H1 (cell line): ENCODE measurements at regions not wholly inside any gene's neighbourhood (a gene's known extent, or its start where the extent isn't known, plus 50 kb on each side); places are given as distances from the start of the nearest gene placed in this dataset.

Experiments used
- CTCF ChIA-PET: fragments of 300-600 bp; sonication (Branson Sonifier 250); formaldehyde crosslinking; loops from one replicate; lab custom pipeline; 2021; ENCODE audit not compliant: partially characterized antibody; lab: Charles Lee
- POLR2A ChIA-PET: fragments of 300-600 bp; sonication (Branson Sonifier 250); formaldehyde crosslinking; loops from one replicate; lab custom pipeline; 2021; ENCODE audit warnings: inconsistent platforms; ENCODE audit not compliant: partially characterized antibody; lab: Charles Lee
- DNase-seq, 2 experiments: peaks; one replicate each; pipeline versions ENCODE4 v3.0.0 to v3.0.0-alpha.2; 2010 to 2022; ENCODE audit warnings: low spot score in 2 of 2, low read depth in 1 of 2, mixed read lengths in 1 of 2
- FAIRE-seq: peaks from 2 replicates; lab custom pipeline; 2011; peaks lifted over from hg19 to GRCh38; lab: Jason Lieb, UNC
- H2AFZ ChIP-seq: 2 replicates; pipeline ENCODE4 v1.8.1; 2012; ENCODE audit warnings: low read length, inconsistent platforms
- H2AK5ac ChIP-seq: 2 replicates; pipeline ENCODE4 v1.6.1; 2013; ENCODE audit warnings: low read depth, low read length
- H2BK120ac ChIP-seq: replicated peaks from 2 replicates; pipeline ENCODE3; 2013; ENCODE audit warnings: low read depth, low read length, inconsistent platforms
- H2BK12ac ChIP-seq: 2 replicates; pipeline ENCODE4 v1.6.1; 2013; ENCODE audit warnings: low read depth, low read length
- H2BK15ac ChIP-seq: 2 replicates; pipeline ENCODE4 v1.6.1; 2013; ENCODE audit warnings: low read length
- H2BK20ac ChIP-seq: 2 replicates; pipeline ENCODE4 v1.6.1; 2013; ENCODE audit warnings: low read length
- H2BK5ac ChIP-seq: 2 replicates; pipeline ENCODE4 v1.6.1; 2013; ENCODE audit warnings: low read depth, low read length
- H3K14ac ChIP-seq: 2 replicates; pipeline ENCODE4 v1.6.1; 2013; ENCODE audit warnings: inconsistent platforms; ENCODE audit not compliant: insufficient read length
- H3K18ac ChIP-seq: 2 replicates; pipeline ENCODE4 v1.6.1; 2013; ENCODE audit warnings: low read length; ENCODE audit errors: extremely low read depth
- H3K23ac ChIP-seq: 2 replicates; pipeline ENCODE4 v1.6.1; 2013; ENCODE audit warnings: inconsistent platforms; ENCODE audit not compliant: insufficient read length
- H3K23me2 ChIP-seq: 2 replicates; pipeline ENCODE4 v1.6.1; 2013; ENCODE audit warnings: low read depth, low read length
- H3K27ac ChIP-seq: 2 replicates; pipeline ENCODE4 v1.6.1; 2011; ENCODE audit warnings: low read depth, low read length, inconsistent platforms
- H3K27me3 ChIP-seq, 4 experiments: replicated peaks in 1 of 4; 1 replicate in 1 of 4; 2 replicates in 3 of 4; pipeline versions ENCODE4 v1.6.1 to v1.8.1; 2011 to 2013; ENCODE audit warnings: low read length in 3 of 4, mild to moderate bottlenecking in 3 of 4, inconsistent platforms in 2 of 4, mixed read lengths in 2 of 4, moderate library complexity in 1 of 4; ENCODE audit not compliant: control insufficient read depth in 3 of 4, insufficient read depth in 3 of 4; ENCODE audit errors: extremely low read depth in 1 of 4
- H3K36me3 ChIP-seq, 4 experiments: 2 replicates each; pipeline versions ENCODE4 v1.6.1 to v1.8.1; 2011 to 2013; ENCODE audit warnings: mild to moderate bottlenecking in 4 of 4, low read length in 3 of 4, moderate library complexity in 2 of 4, control low read depth in 1 of 4, inconsistent platforms in 1 of 4; ENCODE audit not compliant: insufficient read depth in 4 of 4, control insufficient read depth in 2 of 4
- H3K4ac ChIP-seq: replicated peaks from 2 replicates; pipeline ENCODE3; 2013; ENCODE audit warnings: low read length, low read depth, mixed read lengths, inconsistent platforms; ENCODE audit not compliant: insufficient read length
- H3K4me1 ChIP-seq, 4 experiments: replicated peaks in 1 of 4; 1 replicate in 1 of 4; 2 replicates in 3 of 4; pipeline versions ENCODE4 v1.6.1 to v1.8.1; 2011 to 2013; ENCODE audit warnings: low read length in 3 of 4, inconsistent platforms in 2 of 4, mixed read lengths in 1 of 4; ENCODE audit not compliant: insufficient read depth in 4 of 4, control insufficient read depth in 3 of 4
- H3K4me2 ChIP-seq, 2 experiments: 2 replicates each; pipeline versions ENCODE4 v1.6.1 to v1.8.1; 2011 to 2013; ENCODE audit warnings: low read depth in 2 of 2, low read length in 2 of 2, control low read depth in 1 of 2, inconsistent platforms in 1 of 2, mild to moderate bottlenecking in 1 of 2; ENCODE audit not compliant: insufficient read depth in 1 of 2
- H3K4me3 ChIP-seq, 4 experiments: fragments of 200-600, 300-600 bp in 1 of 4; sonication (generic), shearing (Covaris generic), sonication (Bioruptor Twin) in 1 of 4; 2 replicates each; pipeline versions ENCODE4 v1.5.1 to v1.8.1; 2011 to 2016; ENCODE audit warnings: low read length in 4 of 4, low read depth in 3 of 4, control low read depth in 2 of 4, inconsistent platforms in 2 of 4, mild to moderate bottlenecking in 2 of 4, mixed read lengths in 1 of 4, moderate library complexity in 1 of 4; ENCODE audit not compliant: insufficient read depth in 2 of 4; ENCODE audit errors: extremely low read depth in 1 of 4
- H3K56ac ChIP-seq: replicated peaks from 2 replicates; pipeline ENCODE3; 2013; ENCODE audit warnings: low read depth, mild to moderate bottlenecking, mixed read lengths, low read length, inconsistent platforms; ENCODE audit not compliant: insufficient read length
- H3K79me1 ChIP-seq: 2 replicates; pipeline ENCODE4 v1.6.1; 2013; ENCODE audit warnings: low read depth, low read length, control low read depth
- H3K79me2 ChIP-seq, 2 experiments: 2 replicates each; pipeline versions ENCODE4 v1.6.1 to v1.8.1; 2012 to 2013; ENCODE audit warnings: low read length in 2 of 2, mild to moderate bottlenecking in 2 of 2, inconsistent platforms in 1 of 2; ENCODE audit not compliant: insufficient read depth in 2 of 2, control insufficient read depth in 1 of 2
- H3K9ac ChIP-seq, 4 experiments: replicated peaks in 1 of 4; 1 replicate in 1 of 4; 2 replicates in 3 of 4; pipeline versions ENCODE4 v1.6.1 to v1.8.1; 2011 to 2013; ENCODE audit warnings: low read depth in 3 of 4, low read length in 3 of 4, control low read depth in 2 of 4, mild to moderate bottlenecking in 2 of 4, moderate library complexity in 2 of 4, inconsistent platforms in 1 of 4; ENCODE audit errors: extremely low read depth in 1 of 4
- H3K9me3 ChIP-seq, 2 experiments: 2 replicates each; pipeline versions ENCODE4 v1.6.1 to v1.8.1; 2012 to 2013; ENCODE audit warnings: mild to moderate bottlenecking in 2 of 2, moderate library complexity in 2 of 2, control low read depth in 1 of 2, inconsistent platforms in 1 of 2, low read depth in 1 of 2, low read length in 1 of 2, mixed read lengths in 1 of 2; ENCODE audit not compliant: insufficient read depth in 2 of 2
- H4K20me1 ChIP-seq, 2 experiments: replicated peaks in 1 of 2; 2 replicates each; pipeline versions ENCODE3 to v1.8.1; 2011 to 2013; ENCODE audit warnings: inconsistent platforms in 2 of 2, low read length in 2 of 2, mild to moderate bottlenecking in 1 of 2; ENCODE audit not compliant: insufficient read depth in 2 of 2, control insufficient read depth in 1 of 2
- H4K5ac ChIP-seq: 2 replicates; pipeline ENCODE4 v1.6.1; 2013; ENCODE audit warnings: low read length, low read depth, mixed read lengths, inconsistent platforms; ENCODE audit not compliant: insufficient read length
- H4K8ac ChIP-seq: 2 replicates; pipeline ENCODE4 v1.8.0; 2013; ENCODE audit warnings: mild to moderate bottlenecking, moderate library complexity, low read length, inconsistent platforms; ENCODE audit not compliant: insufficient read depth; ENCODE audit errors: extremely low read depth
- H4K91ac ChIP-seq: replicated peaks from 2 replicates; pipeline ENCODE3; 2013; ENCODE audit warnings: low read length, mixed read lengths, inconsistent platforms; ENCODE audit not compliant: insufficient read length
- CHD2 ChIP-seq: IDR thresholded peaks from 2 replicates; pipeline ENCODE4 v1.6.1; 2012; ENCODE audit warnings: low read length, improper control_type of control experiment
- HDAC2 ChIP-seq, 2 experiments: fragments of 300-600 bp in 1 of 2; sonication (generic) in 1 of 2; IDR thresholded peaks; 2 replicates each; pipeline ENCODE4 v1.6.1; 2011 to 2012; ENCODE audit warnings: low read depth in 2 of 2, low read length in 2 of 2, mild to moderate bottlenecking in 2 of 2, moderate library complexity in 2 of 2, borderline replicate concordance in 1 of 2, inconsistent platforms in 1 of 2
- SIN3A ChIP-seq, 2 experiments: IDR thresholded peaks in 1 of 2; conservative IDR thresholded peaks in 1 of 2; 2 replicates each; pipeline ENCODE4 v1.6.1; 2011 to 2012; ENCODE audit warnings: low read length in 2 of 2, improper control_type of control experiment in 1 of 2, low read depth in 1 of 2, mild to moderate bottlenecking in 1 of 2
- WGBS, 2 experiments: shearing (Covaris generic) in 1 of 2; methylation state at CpG; one replicate each; pipeline versions ENCODE4 v1.1.6 to v1.1.7; 2013 to 2015; ENCODE audit warnings: low lambda C conversion rate in 2 of 2, mixed read lengths in 2 of 2, inconsistent platforms in 1 of 2, low coverage in 1 of 2, missing lambda C conversion rate in 1 of 2; ENCODE audit not compliant: insufficient replicate concordance in 2 of 2, insufficient coverage in 1 of 2, insufficient read length in 1 of 2; ENCODE audit errors: extremely low coverage in 1 of 2, missing lambda C conversion rate in 1 of 2; 5-methylcytosine and 5-hydroxymethylcytosine counted together

DNA sequence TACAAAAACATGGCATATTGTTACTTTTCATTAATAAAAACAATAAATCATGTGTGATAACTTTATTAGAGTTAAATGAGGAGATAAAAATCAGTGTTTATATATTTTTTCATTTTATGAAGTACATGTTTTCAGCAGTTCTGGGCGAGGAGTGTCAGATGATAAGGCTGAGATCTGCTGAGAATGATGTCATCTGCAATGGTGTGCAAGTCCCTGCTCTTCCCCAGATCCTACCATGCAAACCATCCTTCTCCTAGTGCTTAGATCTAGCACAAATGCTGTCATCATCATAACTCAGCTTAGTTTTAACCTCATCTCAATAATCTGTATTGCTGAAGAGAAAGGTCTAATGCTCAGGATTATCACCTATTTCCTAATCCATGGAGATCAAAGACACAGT lies 214.4 kb upstream of the DAB1 start:
- H3K56ac ChIP-seq = no peak overlapping the region
- H3K79me1 ChIP-seq = no peaks in the 10 kb centered on the region
- peaks cover 0 to 4% of the 10 kb centered on the region in 2 experiments; a peak in 1 of 4 replicates for H3K9me3 ChIP-seq
- no peak overlapping the region for H2BK120ac ChIP-seq
- no peak overlapping the region for H3K4ac ChIP-seq
- no peak overlapping the region for H3K23ac ChIP-seq
- H4K91ac ChIP-seq = no peak overlapping the region
- no peak overlapping the region; the same call in 1 of the 2 replicates for H2BK12ac ChIP-seq
- H2AFZ ChIP-seq = no peak overlapping the region
- no peak overlapping the region for H2AK5ac ChIP-seq
- H3K27ac ChIP-seq = no peak overlapping the region
- no peak overlapping the region for H3K4me2 ChIP-seq
- CTCF ChIA-PET = no interaction called here
- DNase-seq = no peak
- no peak overlapping the region for H3K18ac ChIP-seq
- H3K9ac ChIP-seq = no peak overlapping the region
- H3K27me3 ChIP-seq = no peaks in the 10 kb centered on the region
- H4K8ac ChIP-seq = no peak overlapping the region
- WGBS, 2 experiments = 81% methylated on average over 1 of the region's 1 CpG; no CpG with 5 or more reads in 1 of the 2 experiments
- POLR2A ChIA-PET = no interaction called here
- no peaks in the 10 kb centered on the region for H4K20me1 ChIP-seq
- no peak overlapping the region for H4K5ac ChIP-seq
- no peak overlapping the region for H2BK20ac ChIP-seq
- no peak for FAIRE-seq
- H2BK15ac ChIP-seq = no peak overlapping the region
- TF ChIP-seq CHD2 (no peak), SIN3A (conservative IDR thresholded peaks at IDR 0.05 in 1 of 2, IDR thresholded peaks at IDR 0.05 in 1 of 2; ENCODE audit: low read depth in 1 of 2, low read length in 2 of 2) (no peak), HDAC2 (IDR thresholded peaks at IDR 0.05; ENCODE audit: borderline replicate concordance in 1 of 2, low read depth in 2 of 2, low read length in 2 of 2) (no peak)
- H2BK5ac ChIP-seq = no peak overlapping the region
- H3K79me2 ChIP-seq = no peaks in the 10 kb centered on the region
- no peaks in the 10 kb centered on the region for H3K36me3 ChIP-seq
- no peak overlapping the region for H3K4me3 ChIP-seq
- H3K4me1 ChIP-seq = peaks cover 0 to 3% (median 0%) of the 10 kb centered on the region in 4 experiments; a peak in 1 of 7 replicates
- H3K23me2 ChIP-seq = no peaks in the 10 kb centered on the region; the same call in 1 of the 2 replicates
- H3K14ac ChIP-seq = no peak overlapping the region
